OCI-LY1 (cell line): ENCODE measurements at regions not wholly inside any gene's neighbourhood (a gene's known extent, or its start where the extent isn't known, plus 50 kb on each side); places are given as distances from the start of the nearest gene placed in this dataset.

Experiments used
- H2AFZ ChIP-seq: fragments of 200-600 bp; sonication (generic), shearing (Covaris generic); 2 replicates; pipeline ENCODE4 v1.6.0; 2014; ENCODE audit warnings: antibody characterized with exemption, mild to moderate bottlenecking, low read length
- H3F3A ChIP-seq: fragments of 200-600 bp; sonication (generic), shearing (Covaris generic); 2 replicates; pipeline ENCODE4 v1.6.0; 2014; ENCODE audit warnings: mild to moderate bottlenecking, antibody characterized with exemption, low read length, moderate library complexity; ENCODE audit not compliant: insufficient read depth
- H3K27ac ChIP-seq: fragments of 200-600 bp; sonication (generic); 2 replicates; pipeline ENCODE4 v1.5.1; 2014; ENCODE audit warnings: low read length, mixed run types, mild to moderate bottlenecking, low read depth; ENCODE audit not compliant: poor library complexity, severe bottlenecking
- H3K27me3 ChIP-seq: fragments of 200-600 bp; sonication (generic); 2 replicates; pipeline ENCODE4 v1.6.0; 2014; ENCODE audit warnings: antibody characterized with exemption, mild to moderate bottlenecking, low read length, moderate library complexity; ENCODE audit not compliant: insufficient read depth
- H3K36me3 ChIP-seq: fragments of 200-600 bp; sonication (generic); 2 replicates; pipeline ENCODE4 v1.6.1; 2014; ENCODE audit warnings: mild to moderate bottlenecking, antibody characterized with exemption, low read length, moderate library complexity, mixed read lengths; ENCODE audit not compliant: insufficient read depth
- H3K4me1 ChIP-seq: fragments of 200-600 bp; sonication (generic); 2 replicates; pipeline ENCODE4 v1.5.1; 2014; ENCODE audit warnings: mild to moderate bottlenecking, low read length, moderate library complexity; ENCODE audit not compliant: insufficient read depth, severe bottlenecking
- H3K4me2 ChIP-seq: fragments of 200-600 bp; sonication (generic), shearing (Covaris generic); 2 replicates; pipeline ENCODE4 v1.6.1; 2014; ENCODE audit warnings: low read length
- H3K4me3 ChIP-seq: fragments of 200-600 bp; sonication (generic); 2 replicates; pipeline ENCODE4 v1.5.1; 2014; ENCODE audit warnings: low read length, low read depth, mild to moderate bottlenecking, mixed read lengths; ENCODE audit not compliant: poor library complexity, severe bottlenecking
- H3K79me2 ChIP-seq: fragments of 200-600 bp; shearing (Covaris generic); 2 replicates; pipeline ENCODE4 v1.6.1; 2016; ENCODE audit warnings: mixed run types, low read length, mixed read lengths; ENCODE audit not compliant: insufficient read depth
- H3K9ac ChIP-seq: fragments of 200-600 bp; sonication (generic), shearing (Covaris generic); 2 replicates; pipeline ENCODE4 v1.6.1; 2014; ENCODE audit warnings: mild to moderate bottlenecking, low read length, mixed read lengths
- H3K9me2 ChIP-seq: fragments of 200-600 bp; sonication (generic), shearing (Covaris generic); 2 replicates; pipeline ENCODE4 v1.6.1; 2014; ENCODE audit warnings: low read depth, mild to moderate bottlenecking, low read length, mixed read lengths
- H3K9me3 ChIP-seq: fragments of 200-600 bp; shearing (Covaris generic); 2 replicates; pipeline ENCODE4 v1.6.1; 2014; ENCODE audit warnings: low read length, mixed read lengths
- H4K20me1 ChIP-seq: fragments of 200-600 bp; sonication (generic), shearing (Covaris generic); 2 replicates; pipeline ENCODE4 v1.6.0; 2016; ENCODE audit warnings: mild to moderate bottlenecking, low read length; ENCODE audit not compliant: insufficient read depth
- CTCF ChIP-seq: fragments of 200-600 bp; sonication (generic), shearing (Covaris generic); IDR thresholded peaks from 2 replicates; pipeline ENCODE4 v1.5.1; 2017; ENCODE audit warnings: mild to moderate bottlenecking, antibody characterized with exemption, low read length, moderate library complexity, mixed read lengths
- EZH2 ChIP-seq: fragments of 200-600 bp; sonication (generic), shearing (Covaris generic); IDR thresholded peaks from 2 replicates; pipeline ENCODE4 v1.8.0; 2017; ENCODE audit warnings: borderline replicate concordance, mixed run types, mild to moderate bottlenecking, antibody characterized with exemption, low read length, moderate library complexity, mixed read lengths

- Histone ChIP-seq H3K36me3 (no peaks in the 10 kb centered on the region), H3K9me2 (no peaks in the 10 kb centered on the region), H3F3A (no peaks in the 10 kb centered on the region), H3K79me2 (no peaks in the 10 kb centered on the region), H3K9me3 (no peaks in the 10 kb centered on the region), H3K4me3 (no peak overlapping the region), H4K20me1 (no peaks in the 10 kb centered on the region), H3K27ac (no peak overlapping the region), H3K27me3 (no peaks in the 10 kb centered on the region), H2AFZ (no peak overlapping the region), H3K9ac (no peak overlapping the region), H3K4me1 (no peaks in the 10 kb centered on the region), H3K4me2 (no peak overlapping the region)
- TF ChIP-seq CTCF = no peak
- TF ChIP-seq EZH2 = no peak
Observed at GRCh38 chr2:180122874-180123273, 115.8 kb upstream of the CWC22 start.

GRCh38 chr2:180115675-180116074 is 108.6 kb upstream of the CWC22 start:
- Histone ChIP-seq H3F3A (no peaks in the 10 kb centered on the region), H3K4me1 (no peaks in the 10 kb centered on the region), H3K4me3 (no peak overlapping the region), H3K36me3 (no peaks in the 10 kb centered on the region), H3K9me2 (no peaks in the 10 kb centered on the region), H3K9ac (no peak overlapping the region), H4K20me1 (no peaks in the 10 kb centered on the region), H3K27me3 (no peaks in the 10 kb centered on the region), H3K27ac (no peak overlapping the region), H3K9me3 (no peaks in the 10 kb centered on the region), H3K4me2 (no peak overlapping the region), H3K79me2 (no peaks in the 10 kb centered on the region), H2AFZ (no peak overlapping the region)
- no peak for TF ChIP-seq CTCF
- TF ChIP-seq EZH2 = no peak

- Histone ChIP-seq H3K9me2 (no peaks in the 10 kb centered on the region), H3F3A (no peaks in the 10 kb centered on the region), H3K79me2 (no peaks in the 10 kb centered on the region), H3K27me3 (no peaks in the 10 kb centered on the region), H4K20me1 (no peaks in the 10 kb centered on the region), H3K9me3 (no peaks in the 10 kb centered on the region), H3K4me1 (no peaks in the 10 kb centered on the region), H3K36me3 (no peaks in the 10 kb centered on the region), H3K4me2 (no peak overlapping the region), H3K27ac (no peak overlapping the region), H3K9ac (no peak overlapping the region), H3K4me3 (no peak overlapping the region), H2AFZ (no peak overlapping the region)
- TF ChIP-seq CTCF = no peak
- TF ChIP-seq EZH2 = no peak
Observed at GRCh38 chr2:180115269-180115668, 108.2 kb upstream of the CWC22 start.
